WTC11 (cell line): ENCODE measurements at regions not wholly inside any gene's neighbourhood (a gene's known extent, or its start where the extent isn't known, plus 50 kb on each side); places are given as distances from the start of the nearest gene placed in this dataset.
"Not testable (repeated sequence)": the region's sequence is repeated elsewhere in the genome, so short reads cannot be mapped to it uniquely, and the experiment has no call there.

Source experiments
- ATAC-seq: fragments of 200-7000 bp; cut with Tn5 transposase; 2 replicates; pipeline ENCODE4 v1.10.0; 2021; ENCODE audit warnings: mild to moderate bottlenecking, moderate library complexity
- CTCF ChIA-PET: fragments of 300-600 bp; sonication (Branson Sonifier 250); formaldehyde crosslinking; loops from one replicate; lab custom pipeline; 2021; ENCODE audit warnings: antibody characterized with exemption; lab: Charles Lee
- POLR2A ChIA-PET: fragments of 350-600 bp; sonication (Branson Sonifier 250); formaldehyde crosslinking; loops from one replicate; lab custom pipeline; 2021; ENCODE audit warnings: antibody characterized with exemption; lab: Charles Lee
- DNase-seq: peaks from one replicate; pipeline ENCODE4 v3.0.0; 2021; ENCODE audit warnings: low spot score
- H3K27ac Mint-ChIP-seq: 2 replicates; pipeline ENCODE4 v1.8.0; 2021; ENCODE audit warnings: mixed read lengths
- H3K27me3 Mint-ChIP-seq: 2 replicates; pipeline ENCODE4 v1.8.0; 2021; ENCODE audit warnings: low read depth, mild to moderate bottlenecking, moderate library complexity, mixed read lengths
- H3K36me3 Mint-ChIP-seq: 2 replicates; pipeline ENCODE4 v1.8.0; 2021; ENCODE audit warnings: mixed read lengths
- H3K4me1 Mint-ChIP-seq: 2 replicates; pipeline ENCODE4 v1.8.0; 2022; ENCODE audit warnings: mixed read lengths
- H3K4me3 Mint-ChIP-seq: 2 replicates; pipeline ENCODE4 v1.8.0; 2021; ENCODE audit warnings: mild to moderate bottlenecking, moderate library complexity, mixed read lengths
- H3K9me3 Mint-ChIP-seq: 2 replicates; pipeline ENCODE4 v1.8.0; 2021; ENCODE audit warnings: mixed read lengths
- CBFB ChIP-seq: sonication (generic); formaldehyde crosslinking; IDR thresholded peaks from 2 replicates; pipeline ENCODE4 v1.8.1; 2022; ENCODE audit warnings: mild to moderate bottlenecking, low read depth, missing genetic modification reagents
- GABPB1 ChIP-seq: sonication (generic); formaldehyde crosslinking; IDR thresholded peaks from 2 replicates; pipeline ENCODE4 v1.8.1; 2023; ENCODE audit warnings: mild to moderate bottlenecking, missing genetic modification reagents
- IRF1 ChIP-seq: sonication (generic); formaldehyde crosslinking; IDR thresholded peaks from 2 replicates; pipeline ENCODE4 v1.8.0; 2023; ENCODE audit warnings: missing genetic modification reagents
- NFE2L1 ChIP-seq: sonication (generic); formaldehyde crosslinking; IDR thresholded peaks from 2 replicates; pipeline ENCODE4 v1.8.1; 2023; ENCODE audit warnings: missing genetic modification reagents
- PREB ChIP-seq: sonication (generic); formaldehyde crosslinking; IDR thresholded peaks from 2 replicates; pipeline ENCODE4 v1.8.1; 2022; ENCODE audit warnings: mild to moderate bottlenecking, missing genetic modification reagents, moderate library complexity, borderline replicate concordance
- SMAD4 ChIP-seq: sonication (generic); formaldehyde crosslinking; IDR thresholded peaks from 2 replicates; pipeline ENCODE4 v1.8.0; 2022; ENCODE audit warnings: mild to moderate bottlenecking, missing genetic modification reagents
- SP1 ChIP-seq: sonication (generic); formaldehyde crosslinking; conservative IDR thresholded peaks from 2 replicates; pipeline ENCODE4 v1.8.1; 2022; ENCODE audit warnings: missing genetic modification reagents
- ZMAT4 ChIP-seq: fragments of 250-450 bp; sonication (Bioruptor Pico); IDR thresholded peaks from 2 replicates; pipeline ENCODE4 v1.9.0; 2021; ENCODE audit warnings: mild to moderate bottlenecking
- ZNF138 ChIP-seq: sonication (generic); formaldehyde crosslinking; conservative IDR thresholded peaks from 2 replicates; pipeline ENCODE4 v1.8.1; 2022; ENCODE audit warnings: mild to moderate bottlenecking, moderate library complexity, missing genetic modification reagents
- TF ChIP-seq, protein P1 (sequence below): sonication (generic); formaldehyde crosslinking; IDR thresholded peaks from 2 replicates; pipeline ENCODE4 v1.8.0; 2022; ENCODE audit warnings: missing genetic modification reagents
- TF ChIP-seq, protein P2 (sequence below): sonication (generic); formaldehyde crosslinking; IDR thresholded peaks from 2 replicates; pipeline ENCODE4 v1.8.1; 2023; ENCODE audit warnings: mild to moderate bottlenecking, missing genetic modification reagents
- TF ChIP-seq, protein P3 (sequence below): sonication (generic); formaldehyde crosslinking; IDR thresholded peaks from 2 replicates; pipeline ENCODE4 v1.8.1; 2023; ENCODE audit warnings: mild to moderate bottlenecking, moderate library complexity, missing genetic modification reagents

DNA sequence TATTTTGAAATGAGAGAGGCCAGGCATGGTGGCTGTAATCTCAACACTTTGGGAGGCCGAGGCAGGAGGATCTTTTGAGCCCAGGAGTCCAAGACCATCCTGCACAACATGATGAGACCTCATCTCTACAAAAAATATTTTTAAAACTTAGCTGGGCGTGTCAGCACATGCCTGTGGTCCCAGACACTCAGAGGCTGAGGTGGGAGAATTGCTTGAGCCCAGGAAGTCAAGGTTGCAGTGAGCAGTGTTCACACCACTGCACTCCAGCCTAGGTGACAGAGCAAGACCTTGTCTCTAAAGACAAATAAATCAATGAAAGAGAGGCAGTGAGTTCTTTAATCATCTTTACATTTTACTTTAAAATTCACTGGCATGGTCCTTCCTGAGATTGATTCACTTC is 124.5 kb downstream of the DUSP6 start (continued):
- TF ChIP-seq, protein P1, sequence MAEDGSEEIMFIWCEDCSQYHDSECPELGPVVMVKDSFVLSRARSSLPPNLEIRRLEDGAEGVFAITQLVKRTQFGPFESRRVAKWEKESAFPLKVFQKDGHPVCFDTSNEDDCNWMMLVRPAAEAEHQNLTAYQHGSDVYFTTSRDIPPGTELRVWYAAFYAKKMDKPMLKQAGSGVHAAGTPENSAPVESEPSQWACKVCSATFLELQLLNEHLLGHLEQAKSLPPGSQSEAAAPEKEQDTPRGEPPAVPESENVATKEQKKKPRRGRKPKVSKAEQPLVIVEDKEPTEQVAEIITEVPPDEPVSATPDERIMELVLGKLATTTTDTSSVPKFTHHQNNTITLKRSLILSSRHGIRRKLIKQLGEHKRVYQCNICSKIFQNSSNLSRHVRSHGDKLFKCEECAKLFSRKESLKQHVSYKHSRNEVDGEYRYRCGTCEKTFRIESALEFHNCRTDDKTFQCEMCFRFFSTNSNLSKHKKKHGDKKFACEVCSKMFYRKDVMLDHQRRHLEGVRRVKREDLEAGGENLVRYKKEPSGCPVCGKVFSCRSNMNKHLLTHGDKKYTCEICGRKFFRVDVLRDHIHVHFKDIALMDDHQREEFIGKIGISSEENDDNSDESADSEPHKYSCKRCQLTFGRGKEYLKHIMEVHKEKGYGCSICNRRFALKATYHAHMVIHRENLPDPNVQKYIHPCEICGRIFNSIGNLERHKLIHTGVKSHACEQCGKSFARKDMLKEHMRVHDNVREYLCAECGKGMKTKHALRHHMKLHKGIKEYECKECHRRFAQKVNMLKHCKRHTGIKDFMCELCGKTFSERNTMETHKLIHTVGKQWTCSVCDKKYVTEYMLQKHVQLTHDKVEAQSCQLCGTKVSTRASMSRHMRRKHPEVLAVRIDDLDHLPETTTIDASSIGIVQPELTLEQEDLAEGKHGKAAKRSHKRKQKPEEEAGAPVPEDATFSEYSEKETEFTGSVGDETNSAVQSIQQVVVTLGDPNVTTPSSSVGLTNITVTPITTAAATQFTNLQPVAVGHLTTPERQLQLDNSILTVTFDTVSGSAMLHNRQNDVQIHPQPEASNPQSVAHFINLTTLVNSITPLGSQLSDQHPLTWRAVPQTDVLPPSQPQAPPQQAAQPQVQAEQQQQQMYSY = no peak
- TF ChIP-seq CBFB (no peak), SP1 (CRISPR knock-in tag) (no peak), PREB (CRISPR knock-in tag) (no peak), ZNF138 (CRISPR knock-in tag) (no peak)
- TF ChIP-seq, protein P2, sequence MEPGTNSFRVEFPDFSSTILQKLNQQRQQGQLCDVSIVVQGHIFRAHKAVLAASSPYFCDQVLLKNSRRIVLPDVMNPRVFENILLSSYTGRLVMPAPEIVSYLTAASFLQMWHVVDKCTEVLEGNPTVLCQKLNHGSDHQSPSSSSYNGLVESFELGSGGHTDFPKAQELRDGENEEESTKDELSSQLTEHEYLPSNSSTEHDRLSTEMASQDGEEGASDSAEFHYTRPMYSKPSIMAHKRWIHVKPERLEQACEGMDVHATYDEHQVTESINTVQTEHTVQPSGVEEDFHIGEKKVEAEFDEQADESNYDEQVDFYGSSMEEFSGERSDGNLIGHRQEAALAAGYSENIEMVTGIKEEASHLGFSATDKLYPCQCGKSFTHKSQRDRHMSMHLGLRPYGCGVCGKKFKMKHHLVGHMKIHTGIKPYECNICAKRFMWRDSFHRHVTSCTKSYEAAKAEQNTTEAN (CRISPR knock-in tag) = no peak

DNA sequence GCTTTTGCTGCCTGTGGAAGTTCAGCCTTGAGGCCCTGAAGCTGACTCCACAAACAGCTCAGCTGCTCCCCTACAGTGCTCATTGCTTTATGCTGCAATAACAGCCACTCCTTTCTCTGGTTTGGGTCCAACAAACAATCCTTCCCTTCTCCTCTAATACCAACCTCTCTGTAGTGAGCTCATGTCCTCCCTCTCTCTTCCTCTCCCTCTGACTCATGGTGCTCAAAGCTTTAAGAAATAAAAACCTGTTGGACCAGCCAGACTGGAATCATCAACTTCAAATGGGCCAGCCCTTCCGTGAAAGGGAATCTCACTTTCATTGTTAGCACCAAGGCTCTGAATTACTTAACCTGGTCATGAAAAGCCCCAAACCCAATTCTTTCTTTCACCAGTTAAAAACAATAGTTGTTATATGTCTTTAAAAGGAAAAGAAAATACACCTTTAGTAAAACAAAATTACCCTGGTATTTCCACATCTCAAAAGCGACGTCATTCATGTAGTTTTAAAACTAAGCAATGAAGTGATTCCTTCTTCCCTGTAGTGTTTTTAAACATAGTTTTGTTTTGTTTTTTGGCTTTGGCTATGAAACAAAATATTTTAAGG is 126.4 kb downstream of the DUSP6 start:
- ChIA-PET CTCF (interaction anchor here (0.9 to 1.5 kb wide), 2 partner anchors 49 to 126 kb away, joined by 3 to 6 read pairs; partner anchors contain the start of gene DUSP6), POLR2A (interaction anchor here (0.8 to 1.0 kb wide), 2 partner anchors 126 to 127 kb away, joined by 3 to 6 read pairs; partner anchors contain the start of gene DUSP6)
- H3K9me3 Mint-ChIP-seq = peaks cover 20% of the 10 kb centered on the region
- peaks cover 8% of the 10 kb centered on the region; the same call in 1 of the 2 replicates for H3K36me3 Mint-ChIP-seq
- H3K4me1 Mint-ChIP-seq = peaks cover 51% of the 10 kb centered on the region
- no peak for TF ChIP-seq SMAD4 (CRISPR knock-in tag)
- no peak for DNase-seq
- peak overlapping the region; percentile 63 for H3K27ac Mint-ChIP-seq
- H3K4me3 Mint-ChIP-seq = peak overlapping the region; percentile 20
- peaks cover 3% of the 10 kb centered on the region; the same call in 1 of the 2 replicates for H3K27me3 Mint-ChIP-seq
- peak; percentile 89 for ATAC-seq

GRCh38 chr12:89225401-89225800 is 126.9 kb downstream of the DUSP6 start:
- Mint-ChIP-seq H3K27me3 (peaks cover 3% of the 10 kb centered on the region; the same call in 1 of the 2 replicates), H3K27ac (no peak overlapping the region), H3K9me3 (peaks cover 25% of the 10 kb centered on the region), H3K36me3 (peaks cover 9% of the 10 kb centered on the region), H3K4me3 (no peak overlapping the region), H3K4me1 (peaks cover 49% of the 10 kb centered on the region)
- ChIA-PET CTCF (interaction anchor here (0.9 to 1.5 kb wide), 2 partner anchors 50 to 127 kb away, joined by 3 to 6 read pairs; partner anchors contain the start of gene DUSP6), POLR2A (interaction anchor here (0.8 to 1.0 kb wide), 2 partner anchors 126 to 128 kb away, joined by 3 to 6 read pairs; partner anchors contain the start of gene DUSP6)
- ATAC-seq = peak; percentile 17
- TF ChIP-seq ZMAT4 (CRISPR knock-in tag) (no peak), GABPB1 (CRISPR knock-in tag) (no peak)
- DNase-seq = no peak

DNA sequence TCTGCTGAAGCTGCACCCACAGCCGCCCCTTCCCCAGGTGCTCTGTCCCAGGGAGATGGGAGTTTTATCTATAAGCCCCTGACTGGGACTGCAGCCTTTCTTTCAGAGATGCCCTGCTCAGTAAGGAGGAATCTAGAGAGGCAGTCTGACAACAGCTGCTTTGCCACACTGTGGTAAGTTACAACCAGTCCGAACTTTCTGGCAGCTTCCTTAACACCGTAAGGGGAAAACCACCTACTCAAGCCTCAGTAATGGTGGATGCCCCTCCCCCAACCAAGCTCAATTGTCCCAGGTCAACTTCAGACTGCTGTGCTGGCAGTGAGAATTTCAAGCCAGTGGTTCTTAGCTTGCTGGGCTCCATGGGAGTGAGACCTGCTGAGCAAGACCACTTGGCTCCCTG is 129.7 kb downstream of the DUSP6 start:
- peak; percentile 15; the same call in 1 of the 2 replicates for ATAC-seq
- peaks cover 35% of the 10 kb centered on the region for H3K9me3 Mint-ChIP-seq
- H3K27me3 Mint-ChIP-seq, CTCF ChIA-PET, H3K36me3 Mint-ChIP-seq, DNase-seq, POLR2A ChIA-PET, H3K4me3 Mint-ChIP-seq, H3K27ac Mint-ChIP-seq: not testable (repeated sequence)
- H3K4me1 Mint-ChIP-seq = peaks cover 33% of the 10 kb centered on the region

DNA sequence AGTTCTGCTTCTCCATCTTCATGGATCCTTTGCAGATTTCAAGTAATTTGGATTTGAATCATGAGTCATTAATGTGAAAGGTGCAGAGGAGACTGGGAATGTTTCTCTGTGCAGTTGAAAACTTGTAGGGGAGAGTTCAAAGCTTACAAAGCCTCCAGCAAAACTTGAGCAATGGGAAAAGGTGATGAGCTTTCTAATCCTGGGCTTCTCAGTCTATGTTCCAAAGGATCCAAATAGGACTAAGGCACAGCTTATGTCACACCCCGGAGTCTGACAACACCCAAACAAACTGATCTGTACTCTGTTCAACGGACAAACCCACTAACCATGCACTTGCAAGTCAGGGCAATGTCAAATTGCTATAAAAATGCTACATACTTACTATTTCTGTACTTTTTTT is 134.8 kb downstream of the DUSP6 start:
- no peak overlapping the region for H3K4me3 Mint-ChIP-seq
- POLR2A ChIA-PET = no interaction called here
- DNase-seq = no peak
- no peak for ATAC-seq
- CTCF ChIA-PET = interaction anchor here (0.9 kb wide), 1 partner anchor 10 kb away, joined by 3 read pairs; no protein-coding TSS in a partner anchor
- H3K4me1 Mint-ChIP-seq = peaks cover 10% of the 10 kb centered on the region
- H3K36me3 Mint-ChIP-seq = peaks cover 3% of the 10 kb centered on the region; the same call in 1 of the 2 replicates
- no peak overlapping the region for H3K27ac Mint-ChIP-seq
- H3K9me3 Mint-ChIP-seq = peaks cover 24% of the 10 kb centered on the region
- H3K27me3 Mint-ChIP-seq = no peaks in the 10 kb centered on the region
- TF ChIP-seq PREB (CRISPR knock-in tag) = no peak
- TF ChIP-seq, protein P3, sequence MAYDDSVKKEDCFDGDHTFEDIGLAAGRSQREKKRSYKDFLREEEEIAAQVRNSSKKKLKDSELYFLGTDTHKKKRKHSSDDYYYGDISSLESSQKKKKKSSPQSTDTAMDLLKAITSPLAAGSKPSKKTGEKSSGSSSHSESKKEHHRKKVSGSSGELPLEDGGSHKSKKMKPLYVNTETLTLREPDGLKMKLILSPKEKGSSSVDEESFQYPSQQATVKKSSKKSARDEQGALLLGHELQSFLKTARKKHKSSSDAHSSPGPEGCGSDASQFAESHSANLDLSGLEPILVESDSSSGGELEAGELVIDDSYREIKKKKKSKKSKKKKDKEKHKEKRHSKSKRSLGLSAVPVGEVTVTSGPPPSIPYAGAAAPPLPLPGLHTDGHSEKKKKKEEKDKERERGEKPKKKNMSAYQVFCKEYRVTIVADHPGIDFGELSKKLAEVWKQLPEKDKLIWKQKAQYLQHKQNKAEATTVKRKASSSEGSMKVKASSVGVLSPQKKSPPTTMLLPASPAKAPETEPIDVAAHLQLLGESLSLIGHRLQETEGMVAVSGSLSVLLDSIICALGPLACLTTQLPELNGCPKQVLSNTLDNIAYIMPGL (CRISPR knock-in tag) = no peak
- no peak for TF ChIP-seq NFE2L1 (CRISPR knock-in tag)
- TF ChIP-seq IRF1 = no peak
- TF ChIP-seq GABPB1 (CRISPR knock-in tag) = no peak
